ENCODE measurements at regions not wholly inside any gene's neighbourhood (a gene's known extent, or its start where the extent isn't known, plus 50 kb on each side); places are given as distances from the start of the nearest gene placed in this dataset.

GRCh38 chr3:95886616-95887015 lies 927.8 kb upstream of the EPHA6 start:
- in situ Hi-C loops (cut with HindIII; ENCODE audit: low pct_unique_long_range_greater_than_20kb, low sequenced_read_pairs), result no loop called here
- TF ChIP-seq JUND (IDR thresholded peaks at IDR 0.05; ENCODE audit: low read depth), result no peak
- DNase-seq (ENCODE audit: low read depth in 1 of 2, low spot score in 1 of 2), result no peak

DNA sequence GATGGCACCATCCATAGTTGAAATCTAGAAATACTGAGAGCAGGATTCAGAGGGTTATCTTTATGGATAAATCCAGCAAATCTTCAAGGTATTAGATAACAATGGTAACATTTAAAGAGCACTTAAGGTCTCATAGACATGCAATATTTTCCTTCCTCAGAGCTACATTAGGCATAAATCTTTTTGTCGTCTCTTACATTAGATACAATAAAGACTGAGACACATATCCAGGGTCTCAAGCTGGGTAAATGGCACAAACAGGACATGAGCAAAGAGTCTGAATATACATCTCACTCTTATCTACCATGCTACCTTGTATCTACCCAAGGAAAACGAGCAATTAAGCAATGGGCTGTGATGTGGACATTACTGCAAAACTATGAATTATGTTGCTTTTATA lies 927.3 kb upstream of the EPHA6 start:
- in situ Hi-C loops (cut with HindIII; ENCODE audit: low pct_unique_long_range_greater_than_20kb, low sequenced_read_pairs), result no loop called here
- no peak for TF ChIP-seq JUND (IDR thresholded peaks at IDR 0.05; ENCODE audit: low read depth)
- DNase-seq (ENCODE audit: low read depth in 1 of 2, low spot score in 1 of 2), result no peak

DNA sequence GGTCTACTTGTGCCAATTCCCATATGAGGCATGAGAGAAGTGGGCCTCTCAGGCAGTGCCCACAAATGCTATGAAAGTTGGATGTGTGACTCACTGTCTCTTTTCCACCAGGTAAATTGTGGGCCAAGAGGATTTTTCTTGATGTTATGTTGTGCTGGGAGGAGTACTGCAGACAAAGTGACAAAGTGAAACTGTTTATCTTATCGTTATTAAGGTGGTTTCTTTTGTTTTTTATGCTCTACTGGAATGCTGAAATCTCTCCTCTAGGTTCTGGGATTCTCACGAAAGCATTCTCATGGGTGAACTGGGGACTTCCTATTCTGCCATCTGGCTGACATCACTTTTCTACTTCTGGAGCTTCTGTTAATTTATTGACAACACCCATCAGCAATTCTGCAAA lies 919.6 kb upstream of the EPHA6 start:
- in situ Hi-C loops (cut with HindIII; ENCODE audit: low pct_unique_long_range_greater_than_20kb, low sequenced_read_pairs), result no loop called here
- TF ChIP-seq JUND (IDR thresholded peaks at IDR 0.05; ENCODE audit: low read depth), result no peak

GRCh38 chr3:95899494-95899893 lies 914.9 kb upstream of the EPHA6 start:
- DNase-seq (ENCODE audit: low read depth in 1 of 2, low spot score in 1 of 2), result peak in 1 of 2 experiments; percentile 68
- in situ Hi-C loops (cut with HindIII; ENCODE audit: low pct_unique_long_range_greater_than_20kb, low sequenced_read_pairs), result no loop called here
- TF ChIP-seq JUND (IDR thresholded peaks at IDR 0.05; ENCODE audit: low read depth), result no peak; the same call in 1 of the 2 replicates

More for the DNA sequence above, 919.6 kb upstream of the EPHA6 start:
- no peak for DNase-seq (ENCODE audit: low read depth in 1 of 2, low spot score in 1 of 2)

- DNase-seq (ENCODE audit: low read depth in 1 of 2, low spot score in 1 of 2), result peak in 1 of 2 experiments; percentile 13
- in situ Hi-C loops (cut with HindIII; ENCODE audit: low pct_unique_long_range_greater_than_20kb, low sequenced_read_pairs), result no loop called here
- no peak for TF ChIP-seq JUND (IDR thresholded peaks at IDR 0.05; ENCODE audit: low read depth)
These were observed 914.5 kb upstream of the EPHA6 start for GRCh38 chr3:95899911-95900310.

- in situ Hi-C loops (cut with HindIII; ENCODE audit: low pct_unique_long_range_greater_than_20kb, low sequenced_read_pairs), result no loop called here
- TF ChIP-seq JUND (IDR thresholded peaks at IDR 0.05; ENCODE audit: low read depth), result no peak
- DNase-seq (ENCODE audit: low read depth in 1 of 2, low spot score in 1 of 2), result no peak
These were observed 912.4 kb upstream of the EPHA6 start for GRCh38 chr3:95901948-95902347.

DNA sequence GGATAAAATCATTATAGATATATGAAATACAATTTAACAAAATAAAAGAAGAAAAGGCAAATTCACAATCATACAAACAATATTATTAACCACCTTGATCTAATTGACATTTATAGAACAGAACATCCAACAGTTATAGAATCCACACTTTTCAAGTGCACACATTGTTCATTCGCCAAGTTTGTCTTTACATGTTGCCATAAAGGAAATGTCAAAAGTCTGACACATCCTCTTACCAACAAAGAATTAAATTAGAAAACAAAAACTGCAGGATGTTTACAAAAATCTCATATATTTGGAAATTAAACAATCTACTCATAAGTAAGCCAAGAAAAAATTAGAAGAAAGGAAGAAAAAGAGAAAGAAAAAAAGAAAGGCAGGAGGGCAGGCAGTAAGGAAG lies 909.2 kb upstream of the EPHA6 start:
- TF ChIP-seq JUND (IDR thresholded peaks at IDR 0.05; ENCODE audit: low read depth), result no peak
- in situ Hi-C loops (cut with HindIII; ENCODE audit: low pct_unique_long_range_greater_than_20kb, low sequenced_read_pairs), result no loop called here
- no peak for DNase-seq (ENCODE audit: low read depth in 1 of 2, low spot score in 1 of 2)

- in situ Hi-C loops (cut with HindIII; ENCODE audit: low pct_unique_long_range_greater_than_20kb, low sequenced_read_pairs), result no loop called here
- DNase-seq (ENCODE audit: low read depth in 1 of 2, low spot score in 1 of 2), result no peak
- no peak for TF ChIP-seq JUND (IDR thresholded peaks at IDR 0.05; ENCODE audit: low read depth)
These were observed 902.6 kb upstream of the EPHA6 start for GRCh38 chr3:95911767-95912166.

DNA sequence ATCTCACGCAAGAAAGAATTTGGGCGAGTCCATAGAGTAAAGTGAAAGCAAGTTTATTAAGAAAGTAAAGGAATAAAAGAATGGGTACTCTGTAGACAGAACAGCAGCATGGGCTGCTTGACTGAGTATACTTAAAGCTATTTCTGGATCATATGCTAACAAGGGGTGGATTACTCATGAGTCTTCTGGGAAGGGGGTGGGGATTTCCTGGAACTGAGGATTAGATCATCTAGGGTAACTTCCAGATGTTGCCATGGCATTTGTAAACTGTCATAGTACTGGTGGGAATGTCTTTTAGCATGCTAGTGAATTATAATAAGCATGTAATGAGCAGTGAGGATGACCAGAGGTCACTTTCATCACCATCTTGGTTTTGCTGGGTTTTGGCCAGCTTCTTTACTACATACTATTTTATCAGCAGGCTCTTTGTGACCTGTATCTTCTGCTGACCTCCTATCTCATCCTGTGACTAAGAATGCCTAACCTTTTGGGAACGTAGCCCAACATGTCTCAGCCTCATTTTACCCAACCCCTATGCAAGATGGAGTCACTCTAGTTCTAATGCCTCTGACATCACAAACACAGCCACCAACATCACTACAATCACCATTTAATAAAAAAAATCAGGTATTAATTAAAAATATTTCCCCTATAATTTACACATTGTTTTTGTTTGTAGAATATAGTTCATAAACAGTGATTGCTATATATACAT lies 890.7 kb upstream of the EPHA6 start:
- no peak for TF ChIP-seq JUND (IDR thresholded peaks at IDR 0.05; ENCODE audit: low read depth)
- in situ Hi-C loops (cut with HindIII; ENCODE audit: low pct_unique_long_range_greater_than_20kb, low sequenced_read_pairs), result no loop called here
- no peak for DNase-seq (ENCODE audit: low read depth in 1 of 2, low spot score in 1 of 2)

GRCh38 chr3:95926904-95927501 lies 887.4 kb upstream of the EPHA6 start:
- in situ Hi-C loops (cut with HindIII; ENCODE audit: low pct_unique_long_range_greater_than_20kb, low sequenced_read_pairs), result no loop called here

DNA sequence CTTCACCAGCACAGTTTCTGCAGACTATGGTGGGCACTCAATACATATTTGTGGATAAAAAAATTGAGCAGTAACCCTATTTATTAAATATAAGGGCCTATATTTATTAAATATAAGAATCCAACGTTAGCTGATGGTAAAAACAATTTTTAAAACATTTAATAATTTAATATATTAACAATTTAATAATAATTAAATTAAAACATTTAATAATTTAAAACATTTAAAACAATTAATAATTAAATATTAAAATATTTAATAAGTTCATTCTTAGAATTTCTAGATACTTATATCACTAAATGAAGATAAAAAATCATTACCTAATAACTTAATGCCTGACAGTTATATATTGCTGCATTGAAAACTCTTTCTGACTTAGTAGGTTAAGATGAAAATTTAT lies 880.2 kb upstream of the EPHA6 start:
- TF ChIP-seq JUND (IDR thresholded peaks at IDR 0.05; ENCODE audit: low read depth), result no peak

More at GRCh38 chr3:95926904-95927501, 887.4 kb upstream of the EPHA6 start:
- no peak for TF ChIP-seq JUND (IDR thresholded peaks at IDR 0.05; ENCODE audit: low read depth)
- DNase-seq (ENCODE audit: low read depth in 1 of 2, low spot score in 1 of 2), result peak in 1 of 2 experiments; percentile 77

DNA sequence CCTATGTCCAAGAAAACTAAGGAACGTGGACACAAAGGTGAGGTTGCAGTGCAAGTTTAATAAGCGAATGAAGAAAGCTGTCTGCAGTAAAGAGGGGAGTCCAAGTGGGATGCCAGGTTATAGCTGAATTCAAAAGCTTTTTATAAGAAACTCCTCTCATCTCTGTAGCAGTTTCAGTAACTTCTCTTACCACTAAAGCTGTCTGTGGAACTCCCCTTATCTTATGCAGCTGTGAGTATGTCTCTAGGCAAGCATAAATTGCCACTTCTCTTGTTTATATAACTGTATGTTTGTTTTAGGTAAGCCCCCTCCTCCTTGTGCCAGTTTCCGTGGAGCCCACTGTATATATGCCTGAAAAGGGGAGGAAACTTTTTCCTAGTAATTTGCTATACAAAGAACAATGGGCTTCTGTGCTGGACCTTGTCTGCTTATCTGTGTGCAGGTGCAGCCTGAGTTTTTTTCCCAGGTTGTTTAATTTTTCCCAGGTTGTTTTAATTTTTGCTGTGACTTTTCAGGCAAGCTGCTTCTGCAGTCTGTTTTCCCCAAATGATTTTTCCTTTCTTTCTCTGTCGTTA lies 875.1 kb upstream of the EPHA6 start:
- no peak for TF ChIP-seq JUND (IDR thresholded peaks at IDR 0.05; ENCODE audit: low read depth)
- in situ Hi-C loops (cut with HindIII; ENCODE audit: low pct_unique_long_range_greater_than_20kb, low sequenced_read_pairs), result no loop called here
- DNase-seq (ENCODE audit: low read depth in 1 of 2, low spot score in 1 of 2), result no peak

More for the DNA sequence above, 880.2 kb upstream of the EPHA6 start:
- in situ Hi-C loops (cut with HindIII; ENCODE audit: low pct_unique_long_range_greater_than_20kb, low sequenced_read_pairs), result no loop called here
- DNase-seq (ENCODE audit: low read depth in 1 of 2, low spot score in 1 of 2), result no peak

DNA sequence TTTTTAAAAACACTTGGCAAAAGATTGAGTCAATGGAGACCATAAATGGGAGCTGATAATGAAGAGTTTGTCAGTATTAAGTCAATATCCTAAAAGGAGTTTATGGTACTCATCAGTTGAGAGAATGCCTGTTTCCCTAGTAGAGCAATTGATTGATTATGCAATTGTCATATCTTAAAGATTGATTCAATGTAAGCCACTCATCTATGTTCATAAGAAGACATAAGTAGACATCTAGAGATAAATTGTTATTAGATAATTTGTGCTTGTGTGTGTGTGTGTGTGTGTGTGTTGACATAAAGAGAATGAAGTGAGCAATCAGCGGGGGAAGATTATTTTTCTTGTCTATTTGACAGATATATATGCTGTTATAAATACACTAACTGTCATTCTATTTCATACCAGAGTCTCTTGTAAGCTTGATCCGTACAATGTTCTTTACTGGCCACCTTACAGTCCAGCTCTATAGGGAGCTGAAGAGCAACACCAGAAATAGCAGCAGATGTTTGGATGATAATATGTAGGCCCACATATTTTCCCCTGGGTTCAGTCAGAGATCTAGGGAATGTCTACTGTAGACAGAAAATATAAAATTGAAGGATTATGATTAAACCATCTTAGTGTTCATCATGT lies 848.6 kb upstream of the EPHA6 start:
- no peak for DNase-seq (ENCODE audit: low read depth in 1 of 2, low spot score in 1 of 2)
- in situ Hi-C loops (cut with HindIII; ENCODE audit: low pct_unique_long_range_greater_than_20kb, low sequenced_read_pairs), result no loop called here
- no peak for TF ChIP-seq JUND (IDR thresholded peaks at IDR 0.05; ENCODE audit: low read depth)

Data from T47D (cell line).